Keratinocyte (primary cell): ENCODE measurements at regions not wholly inside any gene's neighbourhood (a gene's known extent, or its start where the extent isn't known, plus 50 kb on each side); places are given as distances from the start of the nearest gene placed in this dataset.

Experiments
- DNase-seq: peaks from one replicate; pipeline ENCODE4 v3.0.0-alpha.2; 2011; ENCODE audit warnings: low read depth, missing footprints, low spot score
- FAIRE-seq: peaks from 2 replicates; lab custom pipeline; 2011; peaks lifted over from hg19 to GRCh38; lab: Jason Lieb, UNC
- H2AFZ ChIP-seq: 2 replicates; pipeline ENCODE4 v1.6.0; 2012; ENCODE audit warnings: low read length, control low read depth, inconsistent platforms; ENCODE audit not compliant: control insufficient read depth
- H3K27ac ChIP-seq: 2 replicates; pipeline ENCODE4 v1.5.1; 2011; ENCODE audit warnings: low read length; ENCODE audit not compliant: control insufficient read depth, insufficient read depth
- H3K27me3 ChIP-seq: 3 replicates; pipeline ENCODE4 v1.6.0; 2011; ENCODE audit warnings: low read length; ENCODE audit not compliant: control insufficient read depth, insufficient read depth; ENCODE audit errors: extremely low read depth
- H3K36me3 ChIP-seq, 2 experiments: 2 replicates in 1 of 2; 3 replicates in 1 of 2; pipeline ENCODE4 v1.5.1; 2011; ENCODE audit warnings: low read length in 2 of 2, mild to moderate bottlenecking in 1 of 2; ENCODE audit not compliant: control insufficient read depth in 2 of 2, insufficient read depth in 2 of 2; ENCODE audit errors: extremely low read depth in 1 of 2
- H3K4me1 ChIP-seq: 3 replicates; pipeline ENCODE4 v1.5.1; 2011; ENCODE audit warnings: low read length; ENCODE audit not compliant: control insufficient read depth, insufficient read depth; ENCODE audit errors: extremely low read depth
- H3K4me2 ChIP-seq: 3 replicates; pipeline ENCODE4 v1.6.0; 2011; ENCODE audit warnings: low read depth, low read length; ENCODE audit not compliant: control insufficient read depth, insufficient read depth; ENCODE audit errors: extremely low read depth
- H3K4me3 ChIP-seq, 3 experiments: fragments of 200-600 bp in 1 of 3; sonication (generic) in 1 of 3; 2 replicates in 2 of 3; 3 replicates in 1 of 3; pipeline ENCODE4 v1.5.1; 2011 to 2016; ENCODE audit warnings: low read length in 3 of 3, mild to moderate bottlenecking in 3 of 3, control low read depth in 2 of 3, inconsistent platforms in 1 of 3, low read depth in 1 of 3, mixed read lengths in 1 of 3, mixed run types in 1 of 3, moderate library complexity in 1 of 3; ENCODE audit not compliant: control insufficient read depth in 2 of 3, insufficient read depth in 2 of 3; ENCODE audit errors: extremely low read depth in 1 of 3
- H3K79me2 ChIP-seq: 2 replicates; pipeline ENCODE4 v1.6.0; 2012; ENCODE audit warnings: low read length; ENCODE audit not compliant: control insufficient read depth, insufficient read depth
- H3K9ac ChIP-seq: 3 replicates; pipeline ENCODE4 v1.6.0; 2011; ENCODE audit warnings: low read length; ENCODE audit not compliant: control insufficient read depth, insufficient read depth; ENCODE audit errors: extremely low read depth
- H3K9me1 ChIP-seq: 3 replicates; pipeline ENCODE4 v1.6.0; 2011; ENCODE audit warnings: low read length; ENCODE audit not compliant: control insufficient read depth, insufficient read depth; ENCODE audit errors: extremely low read depth
- H3K9me3 ChIP-seq: 2 replicates; pipeline ENCODE4 v1.5.1; 2012; ENCODE audit warnings: low read depth, low read length; ENCODE audit not compliant: control insufficient read depth
- H4K20me1 ChIP-seq: 3 replicates; pipeline ENCODE4 v1.6.0; 2011; ENCODE audit warnings: low read length; ENCODE audit not compliant: control insufficient read depth, insufficient read depth; ENCODE audit errors: extremely low read depth
- EZH2 ChIP-seq: IDR thresholded peaks from one replicate; pipeline ENCODE4 v1.6.1; 2012; ENCODE audit warnings: inconsistent platforms, mild to moderate bottlenecking, low read length, moderate library complexity
- dilution Hi-C: fragments of 300-500 bp; cut with MboI; formaldehyde crosslinking; loops from one replicate; pipeline ENCODE4 v1.7.0; 2020; ENCODE audit warnings: low sequenced_read_pairs; ENCODE audit not compliant: extremely low pct_ligation_motif_present
- TF ChIP-seq, protein P1 (sequence below), 3 experiments: IDR thresholded peaks in 1 of 3; conservative IDR thresholded peaks in 1 of 3; optimal IDR thresholded peaks in 1 of 3; 2 replicates in 2 of 3; 3 replicates in 1 of 3; pipeline versions ENCODE3 to v1.5.1; 2011; ENCODE audit warnings: low read length in 3 of 3, mild to moderate bottlenecking in 3 of 3, moderate library complexity in 2 of 3, control low read depth in 1 of 3, inconsistent platforms in 1 of 3; ENCODE audit not compliant: insufficient read depth in 2 of 3; ENCODE audit errors: extremely low read depth in 1 of 3

DNA sequence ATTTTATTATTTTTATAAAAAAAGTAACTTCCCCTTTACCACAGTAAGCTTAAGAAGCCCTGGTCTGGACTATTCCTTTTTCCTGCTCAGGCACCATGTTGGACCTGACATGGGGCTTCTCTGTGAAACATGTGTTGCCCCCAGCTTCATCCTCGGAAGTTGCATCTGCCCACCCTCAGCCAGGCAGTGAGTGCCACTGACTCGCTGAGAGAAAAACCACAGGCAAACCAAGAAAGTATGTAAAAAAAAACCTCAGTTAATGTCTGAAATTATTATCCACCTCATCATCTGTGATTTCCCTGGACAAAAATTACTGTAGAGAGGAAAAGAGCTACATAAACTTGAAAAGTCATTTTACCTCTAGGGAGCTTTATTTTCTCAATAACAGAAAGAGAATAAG, 109.9 kb upstream of the MCHR2 start:
- Histone ChIP-seq H4K20me1 (no peaks in the 10 kb centered on the region), H3K4me3 (no peak overlapping the region), H3K9ac (no peak overlapping the region), H3K36me3 (no peaks in the 10 kb centered on the region), H3K9me1 (no peaks in the 10 kb centered on the region), H3K9me3 (no peaks in the 10 kb centered on the region), H3K79me2 (no peaks in the 10 kb centered on the region), H3K4me1 (no peaks in the 10 kb centered on the region), H3K4me2 (no peak overlapping the region), H3K27me3 (peaks cover 4% of the 10 kb centered on the region), H2AFZ (no peak overlapping the region), H3K27ac (no peak overlapping the region)
- dilution Hi-C loops, result loop anchor here (25.0 kb wide), 1 partner anchor 358 kb away; the partner anchor contains the start of gene SIM1
- no peak for FAIRE-seq
- DNase-seq, result no peak
- no peak for TF ChIP-seq EZH2
- TF ChIP-seq, protein P1, sequence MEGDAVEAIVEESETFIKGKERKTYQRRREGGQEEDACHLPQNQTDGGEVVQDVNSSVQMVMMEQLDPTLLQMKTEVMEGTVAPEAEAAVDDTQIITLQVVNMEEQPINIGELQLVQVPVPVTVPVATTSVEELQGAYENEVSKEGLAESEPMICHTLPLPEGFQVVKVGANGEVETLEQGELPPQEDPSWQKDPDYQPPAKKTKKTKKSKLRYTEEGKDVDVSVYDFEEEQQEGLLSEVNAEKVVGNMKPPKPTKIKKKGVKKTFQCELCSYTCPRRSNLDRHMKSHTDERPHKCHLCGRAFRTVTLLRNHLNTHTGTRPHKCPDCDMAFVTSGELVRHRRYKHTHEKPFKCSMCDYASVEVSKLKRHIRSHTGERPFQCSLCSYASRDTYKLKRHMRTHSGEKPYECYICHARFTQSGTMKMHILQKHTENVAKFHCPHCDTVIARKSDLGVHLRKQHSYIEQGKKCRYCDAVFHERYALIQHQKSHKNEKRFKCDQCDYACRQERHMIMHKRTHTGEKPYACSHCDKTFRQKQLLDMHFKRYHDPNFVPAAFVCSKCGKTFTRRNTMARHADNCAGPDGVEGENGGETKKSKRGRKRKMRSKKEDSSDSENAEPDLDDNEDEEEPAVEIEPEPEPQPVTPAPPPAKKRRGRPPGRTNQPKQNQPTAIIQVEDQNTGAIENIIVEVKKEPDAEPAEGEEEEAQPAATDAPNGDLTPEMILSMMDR (optimal IDR thresholded peaks at IDR 0.05 in 1 of 3, IDR thresholded peaks at IDR 0.05 in 1 of 3, conservative IDR thresholded peaks at IDR 0.05 in 1 of 3; ENCODE audit: extremely low read depth in 1 of 3, insufficient read depth in 2 of 3, low read length in 3 of 3), result no peak

DNA sequence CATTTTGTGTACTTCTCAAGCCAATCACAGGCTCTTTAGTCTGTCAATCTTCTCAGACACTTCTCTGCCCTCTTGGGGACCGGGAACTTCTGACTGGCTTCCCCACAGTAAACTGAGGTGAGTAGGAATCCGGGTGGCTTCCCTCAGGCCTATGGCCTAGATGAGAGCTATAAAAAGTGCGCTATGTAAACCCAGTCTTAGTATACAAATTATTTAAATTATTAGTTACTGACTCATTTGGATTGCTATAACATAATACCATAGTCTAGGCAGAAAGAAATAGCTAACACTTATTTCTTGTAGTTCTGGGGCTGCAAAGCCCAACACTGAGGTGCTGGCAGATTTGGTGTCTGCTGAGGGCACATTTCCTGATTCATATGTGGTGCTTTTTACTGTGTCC, 109.2 kb upstream of the MCHR2 start:
- H3K79me2 ChIP-seq, result no peaks in the 10 kb centered on the region
- FAIRE-seq (no peak), DNase-seq (no peak)
- no peak overlapping the region for H3K27ac ChIP-seq
- H3K9ac ChIP-seq, result no peak overlapping the region
- H3K36me3 ChIP-seq, result no peaks in the 10 kb centered on the region
- H3K27me3 ChIP-seq, result peaks cover 4% of the 10 kb centered on the region
- dilution Hi-C loops, result loop anchor here (25.0 kb wide), 1 partner anchor 359 kb away; the partner anchor contains the start of gene SIM1
- no peak overlapping the region for H3K4me2 ChIP-seq
- no peak for TF ChIP-seq EZH2
- TF ChIP-seq, protein P1 (optimal IDR thresholded peaks at IDR 0.05 in 1 of 3, IDR thresholded peaks at IDR 0.05 in 1 of 3, conservative IDR thresholded peaks at IDR 0.05 in 1 of 3; ENCODE audit: extremely low read depth in 1 of 3, insufficient read depth in 2 of 3, low read length in 3 of 3), result no peak
- no peaks in the 10 kb centered on the region for H3K9me1 ChIP-seq
- H4K20me1 ChIP-seq, result no peaks in the 10 kb centered on the region
- H2AFZ ChIP-seq, result no peak overlapping the region
- H3K9me3 ChIP-seq, result no peaks in the 10 kb centered on the region
- H3K4me3 ChIP-seq, result no peak overlapping the region
- no peaks in the 10 kb centered on the region for H3K4me1 ChIP-seq
